Mucosa of descending colon (tissue), 3 donors: ENCODE measurements at regions not wholly inside any gene's neighbourhood (a gene's known extent, or its start where the extent isn't known, plus 50 kb on each side); places are given as distances from the start of the nearest gene placed in this dataset.
A peak's percentile ranks its signal among the peaks of the same experiment; 100 is the strongest.

ENCODE experiments used
- ATAC-seq: fragments of 200-7000 bp; cut with Tn5 transposase; one replicate; pipeline ENCODE4 v1.9.1; 2020; ENCODE audit warnings: mild to moderate bottlenecking, moderate library complexity
- DNase-seq, 3 donors: peaks; one replicate each; pipeline ENCODE4 v3.0.0-alpha.2; 2020
- H3K36me3 ChIP-seq: fragments of 200-600 bp; one replicate; pipeline ENCODE4 v1.8.0; 2021; ENCODE audit warnings: low read depth, mild to moderate bottlenecking
- H3K4me1 ChIP-seq: fragments of 200-600 bp; one replicate; pipeline ENCODE4 v1.8.0; 2021; ENCODE audit warnings: low read depth, mild to moderate bottlenecking
- H3K4me3 ChIP-seq: fragments of 200-600 bp; one replicate; pipeline ENCODE4 v1.8.0; 2021; ENCODE audit warnings: mild to moderate bottlenecking
- H3K9me3 ChIP-seq: fragments of 200-600 bp; one replicate; pipeline ENCODE4 v1.8.0; 2021; ENCODE audit warnings: mild to moderate bottlenecking
- intact Hi-C, 2 donors: fragments of 100-400 bp; cut with DNase I in 1 of 2; cut with micrococcal nuclease in 1 of 2; formaldehyde crosslinking; loops; one replicate each; pipeline versions ENCODE4 v1.11.0 to v1.11.1; 2022; cut with DNase I, micrococcal nuclease
- TF ChIP-seq, protein P1 (sequence below): fragments of 200-600 bp; IDR thresholded peaks from one replicate; pipeline ENCODE4 v1.8.0; 2022; ENCODE audit warnings: antibody characterized with exemption, mild to moderate bottlenecking
- donor health status: DM: no; HTN: no; CAD: no; lungs with moderate emphysema.
- donor health status: DM: no; HTN: no; CAD: no.
- donor health status: DM: no; HTN: yes; CAD: no.

DNA sequence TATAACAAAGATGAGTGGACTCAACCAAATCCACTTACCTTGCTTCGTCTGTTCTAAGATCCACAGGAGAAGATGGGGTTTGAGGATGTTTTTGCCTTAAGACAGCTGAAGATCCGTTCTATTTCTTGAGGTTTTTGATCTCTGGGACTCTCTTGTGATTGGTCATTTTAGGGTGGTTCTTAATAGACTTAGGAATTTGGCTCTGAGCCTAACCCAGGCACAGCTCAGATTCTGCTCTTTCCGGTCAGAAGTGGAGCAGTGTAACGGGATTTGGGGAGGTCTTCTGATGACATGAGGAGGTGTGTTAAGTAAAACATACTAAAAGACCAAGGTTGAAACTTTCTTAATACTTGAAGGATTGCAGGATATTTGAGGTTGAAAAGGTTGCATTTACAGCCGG, 166.9 kb downstream of the DMRT2 start:
- no peak for ATAC-seq
- Histone ChIP-seq H3K4me1 (no peaks in the 10 kb centered on the region), H3K9me3 (no peaks in the 10 kb centered on the region), H3K36me3 (no peaks in the 10 kb centered on the region), H3K4me3 (no peak overlapping the region)
- DNase-seq = no peak
- TF ChIP-seq, protein P1, sequence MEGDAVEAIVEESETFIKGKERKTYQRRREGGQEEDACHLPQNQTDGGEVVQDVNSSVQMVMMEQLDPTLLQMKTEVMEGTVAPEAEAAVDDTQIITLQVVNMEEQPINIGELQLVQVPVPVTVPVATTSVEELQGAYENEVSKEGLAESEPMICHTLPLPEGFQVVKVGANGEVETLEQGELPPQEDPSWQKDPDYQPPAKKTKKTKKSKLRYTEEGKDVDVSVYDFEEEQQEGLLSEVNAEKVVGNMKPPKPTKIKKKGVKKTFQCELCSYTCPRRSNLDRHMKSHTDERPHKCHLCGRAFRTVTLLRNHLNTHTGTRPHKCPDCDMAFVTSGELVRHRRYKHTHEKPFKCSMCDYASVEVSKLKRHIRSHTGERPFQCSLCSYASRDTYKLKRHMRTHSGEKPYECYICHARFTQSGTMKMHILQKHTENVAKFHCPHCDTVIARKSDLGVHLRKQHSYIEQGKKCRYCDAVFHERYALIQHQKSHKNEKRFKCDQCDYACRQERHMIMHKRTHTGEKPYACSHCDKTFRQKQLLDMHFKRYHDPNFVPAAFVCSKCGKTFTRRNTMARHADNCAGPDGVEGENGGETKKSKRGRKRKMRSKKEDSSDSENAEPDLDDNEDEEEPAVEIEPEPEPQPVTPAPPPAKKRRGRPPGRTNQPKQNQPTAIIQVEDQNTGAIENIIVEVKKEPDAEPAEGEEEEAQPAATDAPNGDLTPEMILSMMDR = no peak
- intact Hi-C loops = no loop called here

DNA sequence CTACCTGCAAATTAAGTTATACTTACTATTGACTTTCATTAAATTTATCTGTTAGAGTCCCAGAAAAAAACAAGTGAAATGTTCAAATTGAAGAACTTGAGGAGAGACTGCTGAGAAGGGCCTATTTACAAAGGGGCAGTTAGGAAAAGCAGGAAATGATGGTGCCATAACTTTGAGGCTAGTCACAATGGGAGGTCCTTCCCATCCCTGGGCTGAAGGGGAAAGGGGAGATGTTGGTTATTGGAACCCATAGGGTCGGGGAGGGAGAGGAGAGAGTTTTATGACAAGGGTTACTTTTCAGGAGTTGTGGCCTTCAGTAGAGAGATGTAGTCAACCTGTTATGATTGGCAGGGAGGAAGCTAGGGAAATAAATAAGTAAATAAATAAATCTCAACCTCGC, 169.1 kb downstream of the DMRT2 start:
- no peak for ATAC-seq
- Histone ChIP-seq H3K9me3 (no peaks in the 10 kb centered on the region), H3K4me1 (no peaks in the 10 kb centered on the region), H3K4me3 (no peak overlapping the region), H3K36me3 (no peaks in the 10 kb centered on the region)
- TF ChIP-seq, protein P1 = no peak
- intact Hi-C loops = no loop called here
- DNase-seq = no peak

DNA sequence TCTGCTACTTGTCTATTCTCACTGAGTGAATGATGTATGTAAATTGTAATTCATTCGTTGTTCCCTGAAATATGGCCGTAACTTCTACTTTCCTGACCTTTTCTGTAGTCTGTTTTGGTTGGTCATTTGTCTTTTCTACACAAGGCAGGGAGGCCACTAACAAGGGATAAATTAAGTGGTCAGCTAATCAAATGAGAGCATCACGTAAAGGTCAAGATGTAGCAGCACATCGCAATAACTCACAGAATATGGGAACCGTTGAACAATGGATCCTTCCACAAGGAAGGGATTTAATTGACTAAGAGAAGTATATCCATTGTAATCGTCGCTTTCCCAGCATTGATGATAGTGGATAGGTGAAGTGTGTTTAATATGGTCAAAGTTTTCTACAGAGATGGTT, 171.1 kb downstream of the DMRT2 start:
- TF ChIP-seq, protein P1 = no peak
- H3K36me3 ChIP-seq = no peaks in the 10 kb centered on the region
- no peak overlapping the region for H3K4me3 ChIP-seq
- H3K4me1 ChIP-seq = no peaks in the 10 kb centered on the region
- DNase-seq = no peak
- intact Hi-C loops = no loop called here
- ATAC-seq = no peak
- no peaks in the 10 kb centered on the region for H3K9me3 ChIP-seq

GRCh38 chr9:1222511-1222910, 172.4 kb downstream of the DMRT2 start:
- DNase-seq (no peak), ATAC-seq (no peak)
- Histone ChIP-seq H3K4me1 (no peaks in the 10 kb centered on the region), H3K9me3 (no peaks in the 10 kb centered on the region), H3K36me3 (no peaks in the 10 kb centered on the region), H3K4me3 (no peak overlapping the region)
- intact Hi-C loops = no loop called here
- TF ChIP-seq, protein P1 = no peak

GRCh38 chr9:1231998-1232919, 182.1 kb downstream of the DMRT2 start:
- TF ChIP-seq, protein P1 = no peak
- Histone ChIP-seq H3K4me1 (no peaks in the 10 kb centered on the region), H3K4me3 (no peak overlapping the region), H3K9me3 (no peaks in the 10 kb centered on the region), H3K36me3 (no peaks in the 10 kb centered on the region)
- ATAC-seq (peak; percentile 85), DNase-seq (peak in 2 of 3 donors; percentile 24 to 51)
- intact Hi-C loops = no loop called here
